Peyer's patch (tissue), 4 donors: ENCODE measurements at regions not wholly inside any gene's neighbourhood (a gene's known extent, or its start where the extent isn't known, plus 50 kb on each side); places are given as distances from the start of the nearest gene placed in this dataset.

Experiments
- CTCF ChIP-seq, 6 experiments: fragments of 450-650 bp in 4 of 6; fragments of 200-600 bp in 2 of 6; sonication (generic) in 1 of 6; IDR thresholded peaks; one replicate each; pipeline ENCODE4 v1.5.1; 2017 to 2019; ENCODE audit warnings: antibody characterized with exemption in 6 of 6, mild to moderate bottlenecking in 3 of 6, moderate library complexity in 1 of 6
- POLR2A ChIP-seq, 2 donors: fragments of 450-650 bp; IDR thresholded peaks; one replicate each; pipeline ENCODE4 v1.5.1; 2017; ENCODE audit warnings: antibody characterized with exemption in 2 of 2, mild to moderate bottlenecking in 2 of 2, moderate library complexity in 2 of 2

- TF ChIP-seq POLR2A (IDR thresholded peaks at IDR 0.05) (no peak), CTCF (IDR thresholded peaks at IDR 0.05) (no peak)
Observed at GRCh38 chr12:88866881-88867280, 286.6 kb upstream of the KITLG start.
